Stimulated activated CD8-positive, alpha-beta memory T cell treated with anti-CD3 and anti-CD28 coated beads, Interleukin-4, amount 100 ng/mL, for 48 hours (primary cell): ENCODE measurements at regions not wholly inside any gene's neighbourhood (a gene's known extent, or its start where the extent isn't known, plus 50 kb on each side); places are given as distances from the start of the nearest gene placed in this dataset.
"Not testable (repeated sequence)": the region's sequence is repeated elsewhere in the genome, so short reads cannot be mapped to it uniquely, and the experiment has no call there.

Experiments used
- DNase-seq: peaks from one replicate; pipeline ENCODE4 v3.0.0-alpha.2; 2020

GRCh38 chr3:35065891-35066290 lies 573.4 kb upstream of the ARPP21 start:
- no peak for DNase-seq

- DNase-seq: no peak
Measured at GRCh38 chr3:35067750-35068149, 571.6 kb upstream of the ARPP21 start.

GRCh38 chr3:35070088-35070487 lies 569.2 kb upstream of the ARPP21 start:
- no peak for DNase-seq

- no peak for DNase-seq
Measured at GRCh38 chr3:35071772-35072171, 567.6 kb upstream of the ARPP21 start.

GRCh38 chr3:35078780-35079179 lies 560.5 kb upstream of the ARPP21 start:
- DNase-seq: no peak

- no peak for DNase-seq
Measured at GRCh38 chr3:35079403-35079802, 559.9 kb upstream of the ARPP21 start.

- no peak for DNase-seq
Measured at GRCh38 chr3:35081899-35082298, 557.4 kb upstream of the ARPP21 start.

- DNase-seq: no peak
Measured at GRCh38 chr3:35088943-35089342, 550.4 kb upstream of the ARPP21 start.

- DNase-seq: no peak
Measured at GRCh38 chr3:35114686-35115085, 524.6 kb upstream of the ARPP21 start.

GRCh38 chr3:35120026-35120425 lies 519.3 kb upstream of the ARPP21 start:
- DNase-seq: no peak

- no peak for DNase-seq
Measured at GRCh38 chr3:35137612-35138011, 501.7 kb upstream of the ARPP21 start.

GRCh38 chr3:35141406-35141805 lies 497.9 kb upstream of the ARPP21 start:
- DNase-seq: no peak

- DNase-seq: no peak
Measured at GRCh38 chr3:35144011-35144410, 495.3 kb upstream of the ARPP21 start.

GRCh38 chr3:35146256-35147035 lies 492.9 kb upstream of the ARPP21 start:
- DNase-seq: not testable (repeated sequence)

- DNase-seq: no peak
Measured at GRCh38 chr3:35183927-35184675, 455.2 kb upstream of the ARPP21 start.

- DNase-seq: no peak
Measured at GRCh38 chr3:35184775-35185174, 454.6 kb upstream of the ARPP21 start.

- DNase-seq: no peak
Measured at GRCh38 chr3:35187908-35188307, 451.4 kb upstream of the ARPP21 start.

- no peak for DNase-seq
Measured at GRCh38 chr3:35194666-35195065, 444.7 kb upstream of the ARPP21 start.

- DNase-seq: no peak
Measured at GRCh38 chr3:35198857-35199256, 440.5 kb upstream of the ARPP21 start.

GRCh38 chr3:35200056-35200455 lies 439.3 kb upstream of the ARPP21 start:
- DNase-seq: no peak

GRCh38 chr3:35201211-35201610 lies 438.1 kb upstream of the ARPP21 start:
- no peak for DNase-seq

- no peak for DNase-seq
Measured at GRCh38 chr3:35215525-35216500, 423.5 kb upstream of the ARPP21 start.
